ENCODE measurements at regions not wholly inside any gene's neighbourhood (a gene's known extent, or its start where the extent isn't known, plus 50 kb on each side); places are given as distances from the start of the nearest gene placed in this dataset.

DNA sequence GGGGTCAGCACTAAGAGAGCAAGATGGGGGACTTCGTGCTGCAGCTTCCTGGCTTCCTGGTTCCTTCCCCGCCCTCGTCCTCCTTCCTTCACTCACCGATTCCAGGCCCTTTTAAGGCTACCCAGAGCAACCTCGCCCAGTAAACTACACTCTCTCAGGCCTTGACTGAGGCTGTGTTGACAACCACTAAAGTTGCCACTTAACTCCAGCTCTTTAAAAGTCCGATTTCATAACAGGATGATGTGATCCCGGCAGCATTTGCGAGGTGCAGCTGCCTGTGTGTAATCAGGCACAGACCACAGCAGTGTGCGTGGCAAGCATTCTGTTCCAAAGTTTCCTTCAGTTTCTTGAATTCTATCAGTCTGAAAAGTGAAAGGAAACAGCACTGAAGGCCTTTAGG is 110.6 kb downstream of the RAB11FIP2 start:
- ChIA-PET POLR2A (no interaction called here), CTCF (no interaction called here)
- DNase-seq (no peak), ATAC-seq (no peak)
- no peaks in the 10 kb centered on the region for H3K36me3 Mint-ChIP-seq (ENCODE audit: low read depth)
- H3K27me3 Mint-ChIP-seq (ENCODE audit: low read depth), result no peaks in the 10 kb centered on the region
- no peak overlapping the region for H3K27ac Mint-ChIP-seq
- H3K9me3 Mint-ChIP-seq (ENCODE audit: insufficient read depth), result no peaks in the 10 kb centered on the region
- no peak overlapping the region for H3K4me3 Mint-ChIP-seq
- H3K4me1 Mint-ChIP-seq (ENCODE audit: low read depth), result no peaks in the 10 kb centered on the region

DNA sequence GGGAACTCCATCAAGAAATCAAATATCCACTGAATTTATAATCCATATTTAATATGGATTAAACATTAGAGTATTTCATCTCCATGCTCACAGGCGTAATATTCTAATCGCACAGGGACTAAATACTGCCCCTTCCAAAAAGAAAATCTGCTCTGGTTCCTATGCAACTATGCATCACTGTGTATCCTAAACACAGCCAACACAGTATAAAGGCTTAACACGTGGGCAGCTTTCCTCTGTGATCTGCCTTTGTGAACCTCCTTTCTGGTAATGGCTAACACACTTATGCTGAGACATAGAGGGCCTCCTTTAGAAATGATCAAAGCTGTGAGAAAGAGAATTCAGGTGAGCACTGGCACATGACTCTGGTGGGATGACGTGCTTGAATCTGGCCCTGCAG is 110.2 kb downstream of the RAB11FIP2 start:
- Mint-ChIP-seq H3K4me3 (no peak overlapping the region), H3K9me3 (ENCODE audit: insufficient read depth) (no peaks in the 10 kb centered on the region), H3K27me3 (ENCODE audit: low read depth) (no peaks in the 10 kb centered on the region), H3K4me1 (ENCODE audit: low read depth) (no peaks in the 10 kb centered on the region), H3K27ac (no peak overlapping the region), H3K36me3 (ENCODE audit: low read depth) (no peaks in the 10 kb centered on the region)
- ChIA-PET CTCF (no interaction called here), POLR2A (no interaction called here)
- no peak for ATAC-seq
- no peak for DNase-seq

DNA sequence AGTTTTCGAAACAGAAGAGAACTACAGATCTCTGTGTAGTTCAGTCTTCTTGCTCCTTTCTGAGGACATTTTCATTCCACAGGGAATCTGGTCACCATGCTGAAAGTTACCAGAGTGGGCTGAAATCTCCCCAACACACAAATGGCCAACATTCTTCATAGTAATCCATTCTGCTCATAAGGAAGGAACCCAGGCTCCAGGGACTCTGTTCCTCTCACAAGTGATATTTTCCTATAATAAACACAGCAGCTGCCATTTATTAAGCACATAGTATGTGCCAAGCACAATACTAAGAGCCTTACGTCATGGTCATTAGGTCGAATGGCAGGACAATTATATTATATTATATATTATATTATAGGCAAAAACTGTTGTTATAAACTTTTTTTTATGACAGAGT is 109.8 kb downstream of the RAB11FIP2 start:
- no peak overlapping the region for H3K4me3 Mint-ChIP-seq
- H3K36me3 Mint-ChIP-seq (ENCODE audit: low read depth), result no peaks in the 10 kb centered on the region
- ATAC-seq, result no peak
- no peaks in the 10 kb centered on the region for H3K27me3 Mint-ChIP-seq (ENCODE audit: low read depth)
- ChIA-PET POLR2A (no interaction called here), CTCF (no interaction called here)
- no peaks in the 10 kb centered on the region for H3K4me1 Mint-ChIP-seq (ENCODE audit: low read depth)
- DNase-seq, result no peak
- H3K9me3 Mint-ChIP-seq (ENCODE audit: insufficient read depth), result no peaks in the 10 kb centered on the region
- H3K27ac Mint-ChIP-seq, result no peak overlapping the region

DNA sequence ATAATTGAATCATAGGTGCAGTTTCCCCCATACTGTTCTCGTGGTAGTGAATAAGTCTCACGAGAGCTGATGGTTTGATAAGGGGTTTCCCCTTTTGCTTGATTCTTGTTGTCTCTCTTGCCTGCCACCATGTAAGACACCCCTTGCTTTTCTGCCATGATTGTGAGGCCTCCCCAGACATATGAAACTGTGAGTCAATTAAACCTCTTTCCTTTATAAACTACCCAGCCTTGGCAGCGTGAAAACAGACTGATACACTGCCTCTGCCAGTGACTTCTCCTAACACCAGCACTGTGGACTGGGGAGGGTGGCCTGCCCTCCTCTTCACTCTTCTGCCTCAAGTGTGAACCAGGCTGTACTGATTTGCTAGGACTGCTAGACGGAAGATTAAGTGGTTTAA is 108.6 kb downstream of the RAB11FIP2 start:
- no peak overlapping the region for H3K4me3 Mint-ChIP-seq
- POLR2A ChIA-PET, result no interaction called here
- ATAC-seq (no peak), DNase-seq (no peak)
- H3K9me3 Mint-ChIP-seq (ENCODE audit: insufficient read depth), result no peaks in the 10 kb centered on the region
- H3K27me3 Mint-ChIP-seq (ENCODE audit: low read depth), result no peaks in the 10 kb centered on the region
- H3K27ac Mint-ChIP-seq, result no peak overlapping the region
- no peaks in the 10 kb centered on the region for H3K36me3 Mint-ChIP-seq (ENCODE audit: low read depth)
- no peaks in the 10 kb centered on the region for H3K4me1 Mint-ChIP-seq (ENCODE audit: low read depth)
- CTCF ChIA-PET, result no interaction called here

DNA sequence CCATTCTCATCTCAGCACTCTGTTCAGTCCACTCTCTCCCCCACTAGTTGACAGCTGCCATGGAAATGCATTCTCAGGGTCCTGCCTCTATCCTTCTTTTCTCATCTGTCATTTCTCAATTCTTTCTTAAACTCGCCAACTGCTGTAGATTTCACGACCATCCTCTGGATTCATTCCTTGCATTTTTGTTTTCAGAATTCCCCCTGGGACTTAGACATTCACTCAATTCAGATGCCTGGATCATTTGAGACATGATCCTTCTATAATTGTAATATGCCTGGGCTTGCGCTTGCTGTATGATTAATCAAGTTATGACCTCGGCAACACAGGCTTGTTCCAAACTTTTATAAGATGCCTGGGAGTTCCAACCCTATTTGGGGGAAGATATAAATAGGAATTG is 104.5 kb downstream of the RAB11FIP2 start:
- POLR2A ChIA-PET, result no interaction called here
- no peaks in the 10 kb centered on the region for H3K9me3 Mint-ChIP-seq (ENCODE audit: insufficient read depth)
- no peaks in the 10 kb centered on the region for H3K27me3 Mint-ChIP-seq (ENCODE audit: low read depth)
- CTCF ChIA-PET, result no interaction called here
- H3K4me3 Mint-ChIP-seq, result no peak overlapping the region
- ATAC-seq, result no peak
- no peak overlapping the region for H3K27ac Mint-ChIP-seq
- H3K36me3 Mint-ChIP-seq (ENCODE audit: low read depth), result no peaks in the 10 kb centered on the region
- no peak for DNase-seq
- no peaks in the 10 kb centered on the region for H3K4me1 Mint-ChIP-seq (ENCODE audit: low read depth)

DNA sequence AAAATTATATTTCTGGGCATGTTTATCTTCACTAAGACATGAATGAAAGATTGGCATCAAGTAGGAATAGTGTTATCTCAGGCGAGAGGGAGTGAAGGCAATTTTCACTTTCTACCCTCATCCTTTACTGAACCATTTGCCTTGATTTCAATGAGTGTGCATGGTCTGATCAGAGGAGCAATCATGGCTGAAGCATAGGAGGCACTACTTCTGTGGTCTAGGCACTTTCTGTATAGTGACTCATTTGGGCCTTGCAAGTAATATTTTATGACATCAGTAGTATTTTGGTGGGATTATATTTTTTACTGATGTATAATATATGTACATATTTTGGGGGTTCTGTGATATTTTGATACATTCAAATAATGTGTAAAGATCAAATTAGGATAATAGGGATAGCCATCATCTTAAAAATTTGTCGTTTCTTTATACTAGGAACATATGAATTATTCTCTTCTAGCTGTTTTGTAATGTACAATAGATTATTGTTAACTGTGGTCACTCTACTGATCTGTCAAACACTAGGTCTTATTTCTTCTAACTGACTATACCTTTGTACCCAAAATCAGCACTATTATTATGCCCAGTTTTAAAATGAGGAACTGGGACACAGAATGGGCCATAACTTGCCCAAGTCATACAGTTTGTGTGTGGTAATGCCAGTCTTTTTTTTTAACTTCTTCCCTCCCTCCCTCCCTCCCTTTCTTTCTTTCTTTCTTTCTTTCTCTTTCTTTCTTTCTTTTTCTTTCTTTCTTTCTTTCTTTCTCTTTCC is 101.9 kb downstream of the RAB11FIP2 start:
- H3K4me1 Mint-ChIP-seq (ENCODE audit: low read depth), result no peaks in the 10 kb centered on the region
- no peaks in the 10 kb centered on the region for H3K9me3 Mint-ChIP-seq (ENCODE audit: insufficient read depth)
- H3K27me3 Mint-ChIP-seq (ENCODE audit: low read depth), result peaks cover 3% of the 10 kb centered on the region
- ChIA-PET CTCF (no interaction called here), POLR2A (no interaction called here)
- H3K27ac Mint-ChIP-seq, result no peak overlapping the region
- DNase-seq (no peak), ATAC-seq (no peak)
- H3K36me3 Mint-ChIP-seq (ENCODE audit: low read depth), result no peaks in the 10 kb centered on the region
- no peak overlapping the region for H3K4me3 Mint-ChIP-seq

DNA sequence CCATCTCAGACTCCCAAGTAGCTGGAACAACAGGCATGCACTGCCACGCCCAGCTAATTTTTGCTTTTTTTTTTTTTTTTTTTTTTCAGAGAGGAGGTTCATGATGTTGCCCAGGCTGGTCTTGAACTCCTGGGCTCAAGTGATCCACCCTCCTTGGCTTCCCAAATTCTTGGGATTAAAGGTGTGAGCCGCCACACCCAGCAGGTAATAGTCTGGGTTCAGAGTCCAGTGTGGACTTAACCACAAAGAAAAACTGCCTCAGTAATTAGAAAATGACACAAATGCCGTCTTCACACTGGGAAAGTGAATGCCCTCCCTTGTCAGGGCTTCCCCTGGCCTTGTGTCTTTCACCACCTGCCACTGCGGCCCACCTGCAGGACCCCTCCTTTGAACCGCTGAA is 101.1 kb downstream of the RAB11FIP2 start:
- Mint-ChIP-seq H3K36me3 (ENCODE audit: low read depth) (no peaks in the 10 kb centered on the region), H3K4me1 (ENCODE audit: low read depth) (no peaks in the 10 kb centered on the region), H3K27me3 (ENCODE audit: low read depth) (peaks cover 3% of the 10 kb centered on the region), H3K4me3 (no peak overlapping the region), H3K9me3 (ENCODE audit: insufficient read depth) (no peaks in the 10 kb centered on the region), H3K27ac (no peak overlapping the region)
- ChIA-PET CTCF (no interaction called here), POLR2A (no interaction called here)
- DNase-seq (no peak), ATAC-seq (no peak)

DNA sequence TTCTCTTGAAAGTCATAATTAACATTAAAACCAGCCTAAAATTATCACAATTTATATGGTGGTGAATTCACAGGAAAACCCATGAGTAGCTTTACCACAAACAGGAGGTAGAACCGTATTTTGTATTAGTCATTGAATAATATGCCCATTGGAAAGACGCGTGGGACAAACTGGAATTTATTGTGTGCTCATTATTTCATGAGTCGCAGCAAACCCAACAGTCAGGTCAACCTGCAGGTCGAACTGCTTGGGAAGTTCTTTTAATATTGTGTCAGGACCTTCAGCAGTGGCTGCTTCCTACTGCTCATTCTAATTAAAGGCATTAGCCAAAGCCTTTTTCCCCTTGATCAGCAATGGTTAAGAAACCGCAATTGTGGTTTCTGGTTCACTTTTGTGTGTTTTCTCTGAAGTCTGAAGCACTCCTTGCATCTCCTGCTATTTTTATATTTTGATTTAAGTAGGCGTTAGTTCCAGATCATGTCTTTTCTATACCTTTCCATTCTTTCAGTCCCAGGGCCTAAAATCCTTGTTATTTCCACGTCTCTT is 100.1 kb downstream of the RAB11FIP2 start:
- Mint-ChIP-seq H3K27me3 (ENCODE audit: low read depth) (peaks cover 3% of the 10 kb centered on the region), H3K9me3 (ENCODE audit: insufficient read depth) (no peaks in the 10 kb centered on the region), H3K4me1 (ENCODE audit: low read depth) (no peaks in the 10 kb centered on the region), H3K27ac (no peak overlapping the region), H3K4me3 (no peak overlapping the region), H3K36me3 (ENCODE audit: low read depth) (no peaks in the 10 kb centered on the region)
- ChIA-PET CTCF (no interaction called here), POLR2A (no interaction called here)
- ATAC-seq (no peak), DNase-seq (no peak)

DNA sequence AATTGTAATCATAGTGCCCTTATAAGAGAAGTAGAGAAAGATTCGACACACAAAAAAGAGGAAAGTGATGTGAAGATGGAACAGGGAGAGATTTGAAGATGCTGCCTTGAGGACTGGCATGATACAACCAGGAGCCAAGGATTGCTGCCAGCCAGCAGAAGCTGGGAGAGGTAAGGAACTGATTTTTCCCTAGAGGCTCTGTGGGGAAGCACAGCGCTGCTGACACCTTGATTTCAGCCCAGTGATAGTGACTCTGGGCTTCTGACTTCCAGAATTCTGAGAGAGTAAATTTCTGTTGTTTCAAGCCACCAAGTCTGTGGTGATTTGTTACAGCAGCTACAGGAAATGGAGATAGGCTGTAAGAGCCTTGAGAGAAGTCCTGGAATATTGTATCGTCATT is 98.2 kb downstream of the RAB11FIP2 start:
- DNase-seq (no peak), ATAC-seq (no peak)
- Mint-ChIP-seq H3K4me1 (ENCODE audit: low read depth) (no peaks in the 10 kb centered on the region), H3K9me3 (ENCODE audit: insufficient read depth) (no peaks in the 10 kb centered on the region), H3K4me3 (no peak overlapping the region), H3K27me3 (ENCODE audit: low read depth) (peaks cover 3% of the 10 kb centered on the region), H3K36me3 (ENCODE audit: low read depth) (no peaks in the 10 kb centered on the region), H3K27ac (no peak overlapping the region)
- POLR2A ChIA-PET, result no interaction called here
- CTCF ChIA-PET, result no interaction called here

DNA sequence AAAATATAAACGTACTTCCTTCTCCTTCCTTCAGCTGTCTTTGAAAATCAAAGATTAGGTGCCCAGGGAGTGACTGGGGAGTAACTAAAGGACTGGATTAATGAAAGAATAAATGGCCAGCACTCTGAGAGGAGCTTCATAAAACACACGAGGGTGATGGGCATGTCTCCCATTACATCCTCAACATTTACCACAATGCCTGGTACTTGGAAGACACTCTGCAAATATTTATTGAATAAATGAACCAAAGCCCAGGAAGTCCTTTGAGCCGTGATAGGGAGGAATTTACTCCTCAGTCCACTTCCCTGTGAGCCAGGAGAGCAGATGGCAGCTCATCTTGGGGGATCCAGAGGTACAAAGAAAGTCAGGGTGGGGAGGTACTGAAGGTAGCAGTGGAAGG is 96.3 kb downstream of the RAB11FIP2 start:
- Mint-ChIP-seq H3K4me1 (ENCODE audit: low read depth) (no peaks in the 10 kb centered on the region), H3K27ac (no peak overlapping the region), H3K27me3 (ENCODE audit: low read depth) (peaks cover 9% of the 10 kb centered on the region), H3K36me3 (ENCODE audit: low read depth) (no peaks in the 10 kb centered on the region), H3K4me3 (no peak overlapping the region), H3K9me3 (ENCODE audit: insufficient read depth) (no peaks in the 10 kb centered on the region)
- ChIA-PET POLR2A (no interaction called here), CTCF (no interaction called here)
- no peak for ATAC-seq
- no peak for DNase-seq
